Stimulated activated CD8-positive, alpha-beta memory T cell treated with anti-CD3 and anti-CD28 coated beads, Interleukin-15, amount 100 ng/mL, for 48 hours (primary cell): ENCODE measurements at regions not wholly inside any gene's neighbourhood (a gene's known extent, or its start where the extent isn't known, plus 50 kb on each side); places are given as distances from the start of the nearest gene placed in this dataset.

Experiments used
- DNase-seq, 2 donors: peaks; one replicate each; pipeline ENCODE4 v3.0.0-alpha.2; 2020; ENCODE audit warnings: low read depth in 2 of 2

GRCh38 chr18:77444385-77444784, 194.7 kb downstream of the GALR1 start:
- no peak for DNase-seq

GRCh38 chr18:77448046-77448445, 198.4 kb downstream of the GALR1 start:
- no peak for DNase-seq

- DNase-seq: no peak
Measured at GRCh38 chr18:77455004-77455403, 205.4 kb downstream of the GALR1 start.

GRCh38 chr18:77457681-77458080, 208.0 kb downstream of the GALR1 start:
- DNase-seq: no peak

- no peak for DNase-seq
Measured at GRCh38 chr18:77461062-77461688, 211.5 kb downstream of the GALR1 start.

- no peak for DNase-seq
Measured at GRCh38 chr18:77464917-77465316, 215.3 kb downstream of the GALR1 start.

GRCh38 chr18:77466890-77467289, 217.2 kb downstream of the GALR1 start:
- DNase-seq: no peak

GRCh38 chr18:77469131-77469530, 219.5 kb downstream of the GALR1 start:
- no peak for DNase-seq

GRCh38 chr18:77470569-77471413, 221.1 kb downstream of the GALR1 start:
- DNase-seq: no peak

- no peak for DNase-seq
Measured at GRCh38 chr18:77472509-77472908, 222.9 kb downstream of the GALR1 start.

GRCh38 chr18:77478646-77479442, 229.2 kb downstream of the GALR1 start:
- DNase-seq: no peak

GRCh38 chr18:77481541-77481940, 231.9 kb downstream of the GALR1 start:
- no peak for DNase-seq

GRCh38 chr18:77482190-77483085, 232.8 kb downstream of the GALR1 start:
- DNase-seq: no peak

GRCh38 chr18:77486985-77487384, 237.3 kb downstream of the GALR1 start:
- DNase-seq: no peak

GRCh38 chr18:77487951-77488740, 238.5 kb downstream of the GALR1 start:
- no peak for DNase-seq

GRCh38 chr18:77495079-77495478, 245.4 kb downstream of the GALR1 start:
- DNase-seq: no peak

- no peak for DNase-seq
Measured at GRCh38 chr18:77495982-77496690, 246.5 kb downstream of the GALR1 start.

- DNase-seq: no peak
Measured at GRCh38 chr18:77501266-77501665, 251.6 kb downstream of the GALR1 start.

- no peak for DNase-seq
Measured at GRCh38 chr18:77505499-77505898, 255.9 kb downstream of the GALR1 start.

GRCh38 chr18:77512152-77512551, 262.5 kb downstream of the GALR1 start:
- no peak for DNase-seq
